GM23338 (cell line): ENCODE measurements at regions not wholly inside any gene's neighbourhood (a gene's known extent, or its start where the extent isn't known, plus 50 kb on each side); places are given as distances from the start of the nearest gene placed in this dataset.

ENCODE experiments used
- ATAC-seq: fragments of 200-7000 bp; cut with Tn5 transposase; 3 replicates; pipeline ENCODE4 v1.9.1; 2020
- DNase-seq: peaks from one replicate; pipeline ENCODE4 v3.0.0-alpha.2; 2015; ENCODE audit warnings: low spot score
- H2AFZ ChIP-seq: fragments of 200-600 bp; sonication (generic); 2 replicates; pipeline ENCODE4 v1.8.0; 2016; ENCODE audit warnings: antibody characterized with exemption, mild to moderate bottlenecking, moderate library complexity
- H3F3A ChIP-seq: fragments of 200-600 bp; sonication (generic); replicated peaks from 2 replicates; pipeline ENCODE4 v1.8.0; 2017; ENCODE audit warnings: antibody characterized with exemption, mixed run types, low read depth
- H3K27ac ChIP-seq: fragments of 200-600 bp; sonication (generic); 2 replicates; pipeline ENCODE4 v1.6.1; 2016; ENCODE audit warnings: low read depth
- H3K27me3 ChIP-seq: fragments of 200-600 bp; sonication (generic); 2 replicates; pipeline ENCODE4 v1.8.0; 2016; ENCODE audit warnings: mild to moderate bottlenecking, mixed run types, moderate library complexity; ENCODE audit not compliant: insufficient read depth
- H3K36me3 ChIP-seq: fragments of 200-600 bp; sonication (generic); 2 replicates; pipeline ENCODE4 v1.8.0; 2016; ENCODE audit warnings: mild to moderate bottlenecking; ENCODE audit not compliant: insufficient read depth
- H3K4me1 ChIP-seq: fragments of 200-600 bp; sonication (generic); 2 replicates; pipeline ENCODE4 v1.8.0; 2016; ENCODE audit warnings: mild to moderate bottlenecking, moderate library complexity; ENCODE audit not compliant: insufficient read depth
- H3K4me2 ChIP-seq: fragments of 200-600 bp; sonication (generic); 2 replicates; pipeline ENCODE4 v1.7.1; 2017; ENCODE audit warnings: mixed run types
- H3K4me3 ChIP-seq: fragments of 200-600 bp; sonication (generic); 2 replicates; pipeline ENCODE4 v1.6.1; 2016; ENCODE audit warnings: mixed run types
- H3K79me2 ChIP-seq: fragments of 200-600 bp; sonication (generic); replicated peaks from 2 replicates; pipeline ENCODE4 v1.8.0; 2017; ENCODE audit warnings: mild to moderate bottlenecking; ENCODE audit not compliant: insufficient read depth
- H3K9me2 ChIP-seq: fragments of 200-600 bp; sonication (generic); 2 replicates; pipeline ENCODE4 v1.8.0; 2017; ENCODE audit not compliant: insufficient read depth
- H4K20me1 ChIP-seq: fragments of 200-600 bp; sonication (generic); replicated peaks from 2 replicates; pipeline ENCODE4 v1.8.0; 2017; ENCODE audit warnings: mild to moderate bottlenecking; ENCODE audit not compliant: insufficient read depth
- H3K27ac Mint-ChIP-seq: 2 replicates; pipeline ENCODE4 v1.8.0; 2020; ENCODE audit warnings: inconsistent platforms, mild to moderate bottlenecking, moderate library complexity, mixed read lengths
- H3K27me3 Mint-ChIP-seq: 3 replicates; pipeline ENCODE4 v1.8.0; 2022; ENCODE audit warnings: low read depth, mild to moderate bottlenecking, moderate library complexity, mixed read lengths, inconsistent platforms; ENCODE audit not compliant: insufficient read depth, poor library complexity
- H3K36me3 Mint-ChIP-seq: 3 replicates; pipeline ENCODE4 v1.8.0; 2021; ENCODE audit warnings: low read depth, mild to moderate bottlenecking, inconsistent platforms, moderate library complexity, mixed read lengths
- H3K4me1 Mint-ChIP-seq: 3 replicates; pipeline ENCODE4 v1.8.0; 2020; ENCODE audit warnings: mild to moderate bottlenecking, inconsistent platforms, mixed read lengths
- H3K4me3 Mint-ChIP-seq: 3 replicates; pipeline ENCODE4 v1.8.0; 2021; ENCODE audit warnings: moderate library complexity, mild to moderate bottlenecking, inconsistent platforms, mixed read lengths
- H3K9me3 Mint-ChIP-seq: 3 replicates; pipeline ENCODE4 v1.8.0; 2020; ENCODE audit warnings: moderate library complexity, mild to moderate bottlenecking, inconsistent platforms, mixed read lengths
- CREB1 ChIP-seq: fragments of 250-450 bp; sonication (Bioruptor Pico); IDR thresholded peaks from 2 replicates; pipeline ENCODE4 v1.5.0; 2020; ENCODE audit warnings: low read depth, mild to moderate bottlenecking, moderate library complexity
- CTCF ChIP-seq, 2 experiments: fragments of 200-600 bp in 1 of 2; sonication (generic) in 1 of 2; conservative IDR thresholded peaks; 2 replicates each; pipeline versions ENCODE4 v1.5.1 to v1.6.1; 2016 to 2017; ENCODE audit warnings: antibody characterized with exemption in 2 of 2, low read depth in 2 of 2, mild to moderate bottlenecking in 2 of 2, moderate library complexity in 1 of 2
- EZH2phosphoT487 ChIP-seq: fragments of 200-600 bp; sonication (generic); IDR thresholded peaks from one replicate; pipeline ENCODE4 v1.8.1; 2018; ENCODE audit warnings: antibody characterized with exemption; ENCODE audit not compliant: unreplicated experiment
- JUNB ChIP-seq: IDR thresholded peaks from one replicate; pipeline ENCODE4 v1.6.1; 2016; ENCODE audit warnings: antibody characterized with exemption; ENCODE audit not compliant: unreplicated experiment
- ZNF114 ChIP-seq: fragments of 250-450 bp; sonication (Bioruptor Pico); IDR thresholded peaks from 2 replicates; pipeline ENCODE4 v1.5.0; 2020; ENCODE audit warnings: mild to moderate bottlenecking, moderate library complexity
- ZNF462 ChIP-seq: fragments of 250-450 bp; sonication (Bioruptor Pico); IDR thresholded peaks from 2 replicates; pipeline ENCODE4 v1.5.0; 2020; ENCODE audit warnings: mild to moderate bottlenecking, moderate library complexity

DNA sequence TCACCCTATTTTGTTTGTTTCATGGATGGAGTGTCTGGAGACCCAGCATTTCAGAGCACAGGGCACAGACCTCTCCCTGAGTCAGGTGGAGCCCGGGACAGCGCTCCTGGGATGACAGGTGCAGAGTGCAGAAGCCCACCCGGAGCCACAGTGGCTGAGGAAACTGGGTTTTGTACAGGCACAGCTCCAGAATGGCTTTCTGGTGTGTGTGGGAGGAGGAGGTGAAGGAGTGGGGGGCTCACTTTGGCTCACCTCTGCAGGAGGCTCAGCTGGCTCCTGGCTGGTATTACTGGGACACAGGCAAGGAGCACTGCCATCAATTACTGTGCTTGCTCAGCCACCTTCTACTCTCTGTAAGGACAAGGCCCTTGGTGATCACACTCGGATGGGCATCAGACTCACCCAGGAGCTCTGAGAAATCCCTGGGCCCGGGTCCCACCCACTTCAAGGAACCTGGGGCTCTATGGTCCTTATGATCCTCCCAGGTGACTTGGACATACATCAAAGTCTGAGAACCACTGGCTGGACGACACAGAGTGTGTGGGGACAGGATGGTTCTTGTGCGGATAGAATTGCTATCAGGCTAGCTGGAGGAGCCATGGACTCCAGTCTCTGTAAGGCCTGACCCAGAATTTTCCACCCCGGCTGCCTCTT lies 221.1 kb upstream of the ZNF32 start (continued):
- TF ChIP-seq ZNF462 (CRISPR knock-in tag) = no peak

DNA sequence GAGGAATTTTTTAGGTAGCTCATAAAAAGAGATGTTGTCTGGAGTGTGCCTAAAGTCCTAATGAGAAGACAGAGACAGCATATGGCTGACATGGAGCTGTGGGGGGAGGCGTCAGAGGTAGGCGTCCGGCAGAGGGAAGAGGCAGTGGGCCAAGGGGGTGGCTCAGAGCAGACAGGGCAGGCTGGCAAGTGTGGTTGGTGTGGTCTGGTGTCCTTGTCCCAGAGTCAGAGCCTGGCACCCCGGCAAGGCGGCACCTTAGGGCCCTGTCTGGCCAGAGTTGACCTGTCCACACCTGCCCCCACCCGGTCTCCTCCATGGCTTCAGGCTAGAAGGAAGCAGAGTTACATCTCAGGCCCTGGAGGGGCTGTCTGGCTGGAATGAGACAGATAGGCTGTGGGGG lies 220.3 kb upstream of the ZNF32 start:
- H3K4me1 Mint-ChIP-seq = 0 out of 3 replicates have a peak, but pooled peaks cover 2% of the 10 kb centered on the region
- no peaks in the 10 kb centered on the region for H3K9me2 ChIP-seq
- H3F3A ChIP-seq = no peaks in the 10 kb centered on the region
- no peaks in the 10 kb centered on the region for H3K27me3 ChIP-seq
- H3K27ac Mint-ChIP-seq = no peak overlapping the region
- no peaks in the 10 kb centered on the region for H3K27me3 Mint-ChIP-seq
- ATAC-seq = no peak
- H3K4me3 Mint-ChIP-seq = no peak overlapping the region
- no peak overlapping the region for H3K4me3 ChIP-seq
- H3K27ac ChIP-seq = no peak overlapping the region
- no peak for DNase-seq
- no peak overlapping the region for H2AFZ ChIP-seq
- H3K9me3 Mint-ChIP-seq = no peaks in the 10 kb centered on the region; the same call in 2 of the 3 replicates
- no peaks in the 10 kb centered on the region for H4K20me1 ChIP-seq
- H3K36me3 Mint-ChIP-seq = no peaks in the 10 kb centered on the region
- H3K4me2 ChIP-seq = no peak overlapping the region
- no peaks in the 10 kb centered on the region for H3K79me2 ChIP-seq
- no peaks in the 10 kb centered on the region for H3K36me3 ChIP-seq
- no peaks in the 10 kb centered on the region for H3K4me1 ChIP-seq
- TF ChIP-seq JUNB = no peak
- TF ChIP-seq ZNF462 (CRISPR knock-in tag) = no peak
- no peak for TF ChIP-seq CTCF (conservative IDR thresholded peaks at IDR 0.05; ENCODE audit: low read depth in 2 of 2)
- no peak for TF ChIP-seq CREB1 (CRISPR knock-in tag)
- TF ChIP-seq ZNF114 (CRISPR knock-in tag) = no peak
- no peak for TF ChIP-seq EZH2phosphoT487
